Liver (tissue), 7 donors: ENCODE measurements at regions not wholly inside any gene's neighbourhood (a gene's known extent, or its start where the extent isn't known, plus 50 kb on each side); places are given as distances from the start of the nearest gene placed in this dataset.

Source experiments
- DNase-seq: peaks from one replicate; pipeline ENCODE4 v3.0.0-alpha.2; 2017; ENCODE audit warnings: low spot score
- H3K27ac ChIP-seq, 2 donors: one replicate each; pipeline ENCODE4 v1.7.0; 2013; ENCODE audit warnings: inconsistent platforms in 2 of 2, low read length in 2 of 2, control low read depth in 1 of 2, low read depth in 1 of 2, mild to moderate bottlenecking in 1 of 2
- H3K27me3 ChIP-seq, 4 donors: one replicate each; pipeline versions ENCODE4 v1.6.1 to v1.7.0; 2013; ENCODE audit warnings: low read length in 3 of 4, inconsistent platforms in 1 of 4, mild to moderate bottlenecking in 1 of 4, moderate library complexity in 1 of 4; ENCODE audit not compliant: control insufficient read depth in 4 of 4, insufficient read depth in 4 of 4
- H3K36me3 ChIP-seq, 4 donors: one replicate each; pipeline versions ENCODE4 v1.6.1 to v1.7.0; 2013; ENCODE audit warnings: low read length in 3 of 4, mild to moderate bottlenecking in 3 of 4, low read depth in 1 of 4, moderate library complexity in 1 of 4; ENCODE audit not compliant: control insufficient read depth in 4 of 4, insufficient read depth in 3 of 4
- H3K4me1 ChIP-seq, 4 donors: one replicate each; pipeline versions ENCODE4 v1.6.1 to v1.7.0; 2013; ENCODE audit warnings: low read length in 3 of 4, mild to moderate bottlenecking in 3 of 4, moderate library complexity in 1 of 4; ENCODE audit not compliant: control insufficient read depth in 4 of 4, insufficient read depth in 4 of 4
- H3K4me3 ChIP-seq, 3 donors: one replicate each; pipeline versions ENCODE4 v1.6.1 to v1.7.0; 2013; ENCODE audit warnings: low read length in 3 of 3, control low read depth in 1 of 3, low read depth in 1 of 3, mild to moderate bottlenecking in 1 of 3
- H3K9ac ChIP-seq, 2 donors: one replicate each; pipeline ENCODE4 v1.7.0; 2013; ENCODE audit warnings: low read length in 2 of 2, mild to moderate bottlenecking in 2 of 2, moderate library complexity in 2 of 2, control low read depth in 1 of 2, low read depth in 1 of 2
- H3K9me3 ChIP-seq, 4 donors: one replicate each; pipeline versions ENCODE4 v1.6.1 to v1.7.0; 2013; ENCODE audit warnings: low read length in 3 of 4; ENCODE audit not compliant: control insufficient read depth in 4 of 4
- FOXA1 ChIP-seq: IDR thresholded peaks from 2 replicates; pipeline ENCODE4 v1.6.1; 2016; ENCODE audit warnings: antibody characterized with exemption
- FOXA2 ChIP-seq: IDR thresholded peaks from 2 replicates; pipeline ENCODE4 v1.6.1; 2016; ENCODE audit warnings: antibody characterized with exemption
- GABPA ChIP-seq, 2 donors: IDR thresholded peaks in 1 of 2; conservative IDR thresholded peaks in 1 of 2; 2 replicates each; pipeline ENCODE4 v1.6.1; 2016; ENCODE audit warnings: antibody characterized with exemption in 2 of 2, mild to moderate bottlenecking in 1 of 2, moderate library complexity in 1 of 2
- HNF4A ChIP-seq, 2 donors: conservative IDR thresholded peaks; 2 replicates each; pipeline ENCODE4 v1.6.1; 2016; ENCODE audit warnings: antibody characterized with exemption in 2 of 2, mild to moderate bottlenecking in 2 of 2
- HNF4G ChIP-seq: IDR thresholded peaks from 2 replicates; pipeline ENCODE4 v1.6.1; 2016; ENCODE audit warnings: antibody characterized with exemption
- JUND ChIP-seq, 2 donors: IDR thresholded peaks; 2 replicates each; pipeline ENCODE4 v1.6.1; 2016; ENCODE audit warnings: antibody characterized with exemption in 2 of 2
- MAX ChIP-seq: IDR thresholded peaks from 2 replicates; pipeline ENCODE4 v1.6.1; 2016; ENCODE audit warnings: antibody characterized with exemption
- NR2F2 ChIP-seq: IDR thresholded peaks from 2 replicates; pipeline ENCODE4 v1.6.1; 2016; ENCODE audit warnings: antibody characterized with exemption
- RAD21 ChIP-seq, 2 donors: IDR thresholded peaks; 2 replicates each; pipeline ENCODE4 v1.6.1; 2016; ENCODE audit warnings: antibody characterized with exemption in 2 of 2, mild to moderate bottlenecking in 2 of 2
- RXRA ChIP-seq, 2 donors: IDR thresholded peaks; 2 replicates each; pipeline ENCODE4 v1.6.1; 2017 to 2018; ENCODE audit warnings: antibody characterized with exemption in 2 of 2, mild to moderate bottlenecking in 1 of 2
- SP1 ChIP-seq: IDR thresholded peaks from 2 replicates; pipeline ENCODE4 v1.6.1; 2018; ENCODE audit warnings: antibody characterized with exemption, mild to moderate bottlenecking
- TAF1 ChIP-seq: conservative IDR thresholded peaks from 2 replicates; pipeline ENCODE4 v1.6.1; 2016; ENCODE audit warnings: antibody characterized with exemption, mild to moderate bottlenecking
- YY1 ChIP-seq: IDR thresholded peaks from 2 replicates; pipeline ENCODE4 v1.6.1; 2016; ENCODE audit warnings: antibody characterized with exemption, mild to moderate bottlenecking
- ZBTB33 ChIP-seq: IDR thresholded peaks from 2 replicates; pipeline ENCODE4 v1.6.1; 2016; ENCODE audit warnings: antibody characterized with exemption
- WGBS: extraction: QIAGEN DNeasy Blood & Tissue Kit; methylation state at CpG from one replicate; pipeline ENCODE4 v1.1.7; 2013; 5-methylcytosine and 5-hydroxymethylcytosine counted together
- TF ChIP-seq, protein P1 (sequence below): IDR thresholded peaks from 2 replicates; pipeline ENCODE4 v1.6.1; 2016; ENCODE audit warnings: antibody characterized with exemption, mild to moderate bottlenecking
- TF ChIP-seq, protein P2 (sequence below): IDR thresholded peaks from 2 replicates; pipeline ENCODE4 v1.6.1; 2016; ENCODE audit warnings: antibody characterized with exemption
- donor health status: healthy.
- donor health status: healthy.
- donor health status: healthy.
- donor health status: healthy.

DNA sequence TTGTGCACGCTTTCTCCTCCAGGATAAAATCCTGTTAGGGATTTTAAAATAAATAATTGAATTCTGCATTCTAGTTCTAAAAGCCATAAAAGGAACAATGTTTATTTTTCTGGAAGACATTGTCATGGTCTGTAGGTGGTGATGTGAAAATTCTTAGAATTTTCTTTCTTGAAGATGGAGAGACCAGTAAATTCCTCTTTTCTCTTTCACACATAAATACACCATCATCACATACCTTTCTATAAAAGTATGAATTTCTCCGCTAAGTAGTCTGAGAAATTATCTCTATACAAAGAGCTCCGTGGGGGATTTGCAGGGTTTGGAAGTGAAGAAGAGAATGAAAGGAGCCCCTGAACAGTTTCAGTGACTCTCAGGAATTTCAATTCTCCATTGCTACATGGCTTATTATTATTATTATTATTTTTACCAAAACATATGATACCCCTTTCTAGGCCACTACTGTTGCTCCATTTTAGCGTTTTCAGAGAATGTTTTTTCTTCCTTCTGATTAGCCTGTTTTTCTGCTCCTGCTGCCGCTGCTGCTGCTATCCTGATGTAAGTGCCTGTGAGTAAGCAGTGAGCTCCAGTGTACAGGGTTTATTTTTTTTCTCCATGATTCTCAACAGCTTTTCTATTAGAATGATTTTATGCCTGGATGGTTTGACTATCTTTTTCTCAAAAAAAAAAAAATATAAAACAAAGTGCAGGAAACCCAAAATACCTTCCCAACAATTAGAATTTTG, 145.8 kb downstream of the SAMD5 start:
- TF ChIP-seq RXRA (IDR thresholded peaks at IDR 0.05) (no peak), FOXA2 (no peak), HNF4A (conservative IDR thresholded peaks at IDR 0.05) (no peak), RAD21 (IDR thresholded peaks at IDR 0.05) (no peak), FOXA1 (no peak), SP1 (no peak), MAX (no peak), GABPA (IDR thresholded peaks at IDR 0.05 in 1 of 2, conservative IDR thresholded peaks at IDR 0.05 in 1 of 2) (no peak), ZBTB33 (no peak), HNF4G (no peak), TAF1 (no peak)
- TF ChIP-seq, protein P1, sequence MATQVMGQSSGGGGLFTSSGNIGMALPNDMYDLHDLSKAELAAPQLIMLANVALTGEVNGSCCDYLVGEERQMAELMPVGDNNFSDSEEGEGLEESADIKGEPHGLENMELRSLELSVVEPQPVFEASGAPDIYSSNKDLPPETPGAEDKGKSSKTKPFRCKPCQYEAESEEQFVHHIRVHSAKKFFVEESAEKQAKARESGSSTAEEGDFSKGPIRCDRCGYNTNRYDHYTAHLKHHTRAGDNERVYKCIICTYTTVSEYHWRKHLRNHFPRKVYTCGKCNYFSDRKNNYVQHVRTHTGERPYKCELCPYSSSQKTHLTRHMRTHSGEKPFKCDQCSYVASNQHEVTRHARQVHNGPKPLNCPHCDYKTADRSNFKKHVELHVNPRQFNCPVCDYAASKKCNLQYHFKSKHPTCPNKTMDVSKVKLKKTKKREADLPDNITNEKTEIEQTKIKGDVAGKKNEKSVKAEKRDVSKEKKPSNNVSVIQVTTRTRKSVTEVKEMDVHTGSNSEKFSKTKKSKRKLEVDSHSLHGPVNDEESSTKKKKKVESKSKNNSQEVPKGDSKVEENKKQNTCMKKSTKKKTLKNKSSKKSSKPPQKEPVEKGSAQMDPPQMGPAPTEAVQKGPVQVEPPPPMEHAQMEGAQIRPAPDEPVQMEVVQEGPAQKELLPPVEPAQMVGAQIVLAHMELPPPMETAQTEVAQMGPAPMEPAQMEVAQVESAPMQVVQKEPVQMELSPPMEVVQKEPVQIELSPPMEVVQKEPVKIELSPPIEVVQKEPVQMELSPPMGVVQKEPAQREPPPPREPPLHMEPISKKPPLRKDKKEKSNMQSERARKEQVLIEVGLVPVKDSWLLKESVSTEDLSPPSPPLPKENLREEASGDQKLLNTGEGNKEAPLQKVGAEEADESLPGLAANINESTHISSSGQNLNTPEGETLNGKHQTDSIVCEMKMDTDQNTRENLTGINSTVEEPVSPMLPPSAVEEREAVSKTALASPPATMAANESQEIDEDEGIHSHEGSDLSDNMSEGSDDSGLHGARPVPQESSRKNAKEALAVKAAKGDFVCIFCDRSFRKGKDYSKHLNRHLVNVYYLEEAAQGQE = no peak
- no peaks in the 10 kb centered on the region for H3K36me3 ChIP-seq
- no peaks in the 10 kb centered on the region for H3K9me3 ChIP-seq
- peaks cover 0 to 5% (median 0%) of the 10 kb centered on the region in 4 donors for H3K4me1 ChIP-seq
- WGBS = 77% methylated on average over 5 of the region's 5 CpGs
- DNase-seq = no peak
- H3K4me3 ChIP-seq = no peak overlapping the region
- H3K27ac ChIP-seq = no peak overlapping the region
- H3K9ac ChIP-seq = no peak overlapping the region
- no peaks in the 10 kb centered on the region for H3K27me3 ChIP-seq

DNA sequence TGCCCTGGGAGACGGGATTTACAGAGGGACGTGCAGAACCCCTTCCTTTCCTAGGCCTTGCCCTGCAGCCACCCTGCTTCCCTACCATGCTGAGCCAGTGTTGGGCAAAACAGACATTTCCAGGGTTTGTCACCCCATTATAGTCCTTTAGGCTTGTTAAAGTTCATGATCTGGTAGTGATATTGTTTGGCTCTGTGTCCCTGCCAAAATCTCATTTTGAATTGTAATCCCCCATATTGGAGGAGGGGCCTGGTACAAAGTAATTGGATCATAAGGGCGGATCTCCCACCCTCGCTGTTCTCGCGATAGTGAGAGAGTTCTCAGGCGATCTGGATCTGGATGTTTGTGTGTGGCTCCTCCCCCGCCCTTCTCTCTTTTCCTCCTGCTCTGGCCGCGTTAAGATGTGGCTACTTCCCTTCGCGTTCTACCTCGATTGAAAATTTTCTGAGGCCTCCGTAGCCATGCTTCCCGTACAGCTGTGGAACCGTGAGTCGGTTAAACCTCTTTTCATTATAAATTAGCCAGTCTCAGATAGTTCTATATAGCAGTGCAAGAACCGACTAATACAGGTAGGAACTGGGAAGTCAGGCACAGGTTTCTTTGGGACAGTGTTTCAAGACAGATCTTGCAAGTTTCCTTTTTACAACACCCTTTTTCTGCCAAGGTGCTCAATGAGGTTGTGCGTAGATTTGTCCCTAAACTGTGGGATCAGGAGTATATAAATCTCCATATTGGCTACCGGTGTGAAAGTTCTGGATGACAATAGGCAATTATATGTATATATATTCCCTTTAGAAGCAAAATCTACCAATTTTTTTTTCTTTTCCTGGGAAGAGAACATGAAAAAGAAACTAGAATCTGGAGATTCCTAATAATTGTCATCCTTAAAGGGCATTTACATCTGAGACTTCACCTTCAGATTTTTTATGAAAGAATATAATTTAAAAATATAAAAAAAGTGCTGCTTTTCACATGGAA, 152.1 kb downstream of the SAMD5 start:
- no peak overlapping the region for H3K4me3 ChIP-seq
- WGBS = 92% methylated on average over 20 of the region's 20 CpGs
- H3K4me1 ChIP-seq = no peaks in the 10 kb centered on the region
- no peaks in the 10 kb centered on the region for H3K36me3 ChIP-seq
- no peak overlapping the region for H3K9ac ChIP-seq
- no peak overlapping the region for H3K27ac ChIP-seq
- no peaks in the 10 kb centered on the region for H3K27me3 ChIP-seq
- no peak for DNase-seq
- H3K9me3 ChIP-seq = no peaks in the 10 kb centered on the region
- TF ChIP-seq TAF1 (no peak), RXRA (IDR thresholded peaks at IDR 0.05) (no peak), GABPA (IDR thresholded peaks at IDR 0.05 in 1 of 2, conservative IDR thresholded peaks at IDR 0.05 in 1 of 2) (no peak), ZBTB33 (no peak), FOXA1 (no peak), NR2F2 (no peak), MAX (no peak), RAD21 (IDR thresholded peaks at IDR 0.05) (no peak), YY1 (no peak), FOXA2 (no peak), SP1 (no peak), HNF4A (conservative IDR thresholded peaks at IDR 0.05) (no peak), JUND (IDR thresholded peaks at IDR 0.05) (no peak)
- TF ChIP-seq, protein P2, sequence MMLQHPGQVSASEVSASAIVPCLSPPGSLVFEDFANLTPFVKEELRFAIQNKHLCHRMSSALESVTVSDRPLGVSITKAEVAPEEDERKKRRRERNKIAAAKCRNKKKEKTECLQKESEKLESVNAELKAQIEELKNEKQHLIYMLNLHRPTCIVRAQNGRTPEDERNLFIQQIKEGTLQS = no peak
- TF ChIP-seq, protein P1 = no peak
